Bronchial epithelial cell (primary cell): ENCODE measurements at regions not wholly inside any gene's neighbourhood (a gene's known extent, or its start where the extent isn't known, plus 50 kb on each side); places are given as distances from the start of the nearest gene placed in this dataset.
"Not testable (repeated sequence)": the region's sequence is repeated elsewhere in the genome, so short reads cannot be mapped to it uniquely, and the experiment has no call there.

Experiments used
- DNase-seq: peaks from one replicate; pipeline ENCODE4 v3.0.0-alpha.2; 2010; ENCODE audit warnings: low read depth
- FAIRE-seq: peaks from 2 replicates; lab custom pipeline; 2011; peaks lifted over from hg19 to GRCh38; lab: Jason Lieb, UNC
- H3K27me3 ChIP-seq: 2 replicates; pipeline ENCODE4 v1.5.1; 2011; ENCODE audit warnings: low read length; ENCODE audit not compliant: control insufficient read depth, insufficient read depth
- H3K36me3 ChIP-seq: 2 replicates; pipeline ENCODE4 v1.5.1; 2011; ENCODE audit warnings: low read length; ENCODE audit not compliant: control insufficient read depth, insufficient read depth
- H3K4me3 ChIP-seq: 2 replicates; pipeline ENCODE4 v1.5.1; 2011; ENCODE audit warnings: mild to moderate bottlenecking, low read depth, low read length, control low read depth
- TF ChIP-seq, protein P1 (sequence below): IDR thresholded peaks from 2 replicates; pipeline ENCODE4 v1.5.1; 2011; ENCODE audit warnings: mild to moderate bottlenecking, moderate library complexity, low read length, control low read depth, inconsistent platforms; ENCODE audit not compliant: insufficient read depth, severe bottlenecking

GRCh38 chr6:121724576-121724975, 289.1 kb downstream of the GJA1 start:
- no peak for DNase-seq
- no peaks in the 10 kb centered on the region for H3K36me3 ChIP-seq
- FAIRE-seq, result no peak
- no peak overlapping the region for H3K4me3 ChIP-seq
- H3K27me3 ChIP-seq, result no peaks in the 10 kb centered on the region
- TF ChIP-seq, protein P1, sequence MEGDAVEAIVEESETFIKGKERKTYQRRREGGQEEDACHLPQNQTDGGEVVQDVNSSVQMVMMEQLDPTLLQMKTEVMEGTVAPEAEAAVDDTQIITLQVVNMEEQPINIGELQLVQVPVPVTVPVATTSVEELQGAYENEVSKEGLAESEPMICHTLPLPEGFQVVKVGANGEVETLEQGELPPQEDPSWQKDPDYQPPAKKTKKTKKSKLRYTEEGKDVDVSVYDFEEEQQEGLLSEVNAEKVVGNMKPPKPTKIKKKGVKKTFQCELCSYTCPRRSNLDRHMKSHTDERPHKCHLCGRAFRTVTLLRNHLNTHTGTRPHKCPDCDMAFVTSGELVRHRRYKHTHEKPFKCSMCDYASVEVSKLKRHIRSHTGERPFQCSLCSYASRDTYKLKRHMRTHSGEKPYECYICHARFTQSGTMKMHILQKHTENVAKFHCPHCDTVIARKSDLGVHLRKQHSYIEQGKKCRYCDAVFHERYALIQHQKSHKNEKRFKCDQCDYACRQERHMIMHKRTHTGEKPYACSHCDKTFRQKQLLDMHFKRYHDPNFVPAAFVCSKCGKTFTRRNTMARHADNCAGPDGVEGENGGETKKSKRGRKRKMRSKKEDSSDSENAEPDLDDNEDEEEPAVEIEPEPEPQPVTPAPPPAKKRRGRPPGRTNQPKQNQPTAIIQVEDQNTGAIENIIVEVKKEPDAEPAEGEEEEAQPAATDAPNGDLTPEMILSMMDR, result no peak

GRCh38 chr6:121726596-121726995, 291.1 kb downstream of the GJA1 start:
- Histone ChIP-seq H3K36me3 (no peaks in the 10 kb centered on the region), H3K27me3 (no peaks in the 10 kb centered on the region), H3K4me3 (no peak overlapping the region)
- FAIRE-seq (no peak), DNase-seq (no peak)
- TF ChIP-seq, protein P1, result no peak

DNA sequence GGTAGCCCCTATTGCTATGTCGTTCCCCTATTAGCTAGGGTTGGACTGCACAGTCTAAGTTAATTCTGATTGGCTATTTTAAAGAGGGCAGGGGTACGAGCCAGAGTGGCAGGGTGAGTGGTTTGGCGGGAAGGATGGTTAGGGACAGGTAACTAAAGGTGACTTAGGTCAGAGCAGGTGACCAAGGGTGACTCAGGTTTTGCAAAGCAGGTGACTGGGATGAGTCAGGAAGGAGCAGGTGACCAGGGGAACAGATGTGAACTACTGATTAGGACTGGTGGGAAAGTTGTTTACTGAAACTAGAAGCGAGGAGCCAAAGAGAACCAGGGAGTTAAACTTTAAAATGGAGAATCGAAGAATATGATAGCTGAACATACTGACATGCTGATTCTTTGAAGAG, 295.2 kb downstream of the GJA1 start:
- Histone ChIP-seq H3K4me3 (no peak overlapping the region), H3K36me3 (no peaks in the 10 kb centered on the region), H3K27me3 (no peaks in the 10 kb centered on the region)
- DNase-seq (no peak), FAIRE-seq (no peak)
- TF ChIP-seq, protein P1, result no peak

GRCh38 chr6:121731381-121731780, 295.9 kb downstream of the GJA1 start:
- no peak for FAIRE-seq
- DNase-seq, result no peak
- Histone ChIP-seq H3K4me3 (no peak overlapping the region), H3K27me3 (no peaks in the 10 kb centered on the region), H3K36me3 (no peaks in the 10 kb centered on the region)
- TF ChIP-seq, protein P1, result no peak

DNA sequence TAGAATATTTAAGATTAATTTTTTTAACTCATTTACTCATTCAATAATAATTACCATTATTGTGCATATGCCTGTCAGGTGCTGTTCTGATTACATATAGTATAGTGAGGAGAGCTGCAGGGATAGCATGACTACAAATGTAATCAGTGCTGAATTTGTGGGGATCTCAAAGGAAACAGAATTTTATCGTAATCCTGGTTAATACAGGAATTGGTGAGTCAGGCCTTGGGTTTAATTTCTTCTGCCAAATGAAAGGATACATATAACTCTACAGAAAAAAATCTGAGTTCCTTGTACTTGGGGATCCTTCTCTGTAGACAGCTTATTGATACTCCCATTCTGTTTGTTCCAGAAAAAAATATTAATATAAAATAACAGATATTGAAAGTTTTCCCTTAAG, 297.2 kb downstream of the GJA1 start:
- TF ChIP-seq, protein P1, result no peak
- Histone ChIP-seq H3K4me3 (no peak overlapping the region), H3K36me3 (no peaks in the 10 kb centered on the region), H3K27me3 (no peaks in the 10 kb centered on the region)
- no peak for FAIRE-seq
- no peak for DNase-seq

GRCh38 chr6:121733234-121733633, 297.8 kb downstream of the GJA1 start:
- DNase-seq, result no peak
- TF ChIP-seq, protein P1, result no peak
- Histone ChIP-seq H3K36me3 (no peaks in the 10 kb centered on the region), H3K4me3 (no peak overlapping the region), H3K27me3 (no peaks in the 10 kb centered on the region)
- no peak for FAIRE-seq

- H3K4me3 ChIP-seq, H3K27me3 ChIP-seq, H3K36me3 ChIP-seq, FAIRE-seq, DNase-seq: not testable (repeated sequence)
Observed at GRCh38 chr6:121740188-121740587, 304.7 kb downstream of the GJA1 start.
